GM19351 (cell line): ENCODE measurements at regions not wholly inside any gene's neighbourhood (a gene's known extent, or its start where the extent isn't known, plus 50 kb on each side); places are given as distances from the start of the nearest gene placed in this dataset.

Experiments used
- ATAC-seq: cut with Tn5 transposase; IDR thresholded peaks from one replicate; pipeline ENCODE4 v1.9.1; 2021; ENCODE audit warnings: mild to moderate bottlenecking, moderate library complexity; ENCODE audit not compliant: unreplicated experiment

GRCh38 chr22:23522623-23523251, 57.4 kb downstream of the IGLL1 start:
- ATAC-seq = no peak

- ATAC-seq = peak; percentile 61
Observed at GRCh38 chr22:23521441-23522113, 58.5 kb downstream of the IGLL1 start.

GRCh38 chr22:23520863-23521440, 59.1 kb downstream of the IGLL1 start:
- no peak for ATAC-seq

GRCh38 chr22:23519442-23520157, 60.5 kb downstream of the IGLL1 start:
- ATAC-seq = no peak

GRCh38 chr22:23518376-23519187, 61.5 kb downstream of the IGLL1 start:
- no peak for ATAC-seq

- ATAC-seq = no peak
Observed at GRCh38 chr22:23517804-23518375, 62.2 kb downstream of the IGLL1 start.

GRCh38 chr22:23516304-23516703, 63.8 kb downstream of the IGLL1 start:
- ATAC-seq = no peak

- no peak for ATAC-seq
Observed at GRCh38 chr22:23514322-23515038, 65.6 kb downstream of the IGLL1 start.

- no peak for ATAC-seq
Observed at GRCh38 chr22:23513705-23514104, 66.4 kb downstream of the IGLL1 start.

GRCh38 chr22:23513133-23513532, 67.0 kb downstream of the IGLL1 start:
- no peak for ATAC-seq

GRCh38 chr22:23512721-23513120, 67.4 kb downstream of the IGLL1 start:
- ATAC-seq = no peak

- ATAC-seq = no peak
Observed at GRCh38 chr22:23512348-23512705, 67.8 kb downstream of the IGLL1 start.

- ATAC-seq = no peak
Observed at GRCh38 chr22:23511627-23512347, 68.3 kb downstream of the IGLL1 start.

GRCh38 chr22:23509571-23510302, 70.4 kb downstream of the IGLL1 start:
- ATAC-seq = no peak

GRCh38 chr22:23504516-23504915, 75.6 kb downstream of the IGLL1 start:
- no peak for ATAC-seq

GRCh38 chr22:23503736-23504440, 76.2 kb downstream of the IGLL1 start:
- ATAC-seq = no peak

GRCh38 chr22:23503142-23503541, 76.9 kb downstream of the IGLL1 start:
- ATAC-seq = no peak

GRCh38 chr22:23501708-23502107, 78.4 kb downstream of the IGLL1 start:
- ATAC-seq = no peak
